T follicular helper cell (primary cell): ENCODE measurements at regions not wholly inside any gene's neighbourhood (a gene's known extent, or its start where the extent isn't known, plus 50 kb on each side); places are given as distances from the start of the nearest gene placed in this dataset.
"Not testable (repeated sequence)": the region's sequence is repeated elsewhere in the genome, so short reads cannot be mapped to it uniquely, and the experiment has no call there.

Source experiments
- DNase-seq: peaks from one replicate; pipeline ENCODE4 v3.0.0-alpha.2; 2020; ENCODE audit warnings: low read depth

DNA sequence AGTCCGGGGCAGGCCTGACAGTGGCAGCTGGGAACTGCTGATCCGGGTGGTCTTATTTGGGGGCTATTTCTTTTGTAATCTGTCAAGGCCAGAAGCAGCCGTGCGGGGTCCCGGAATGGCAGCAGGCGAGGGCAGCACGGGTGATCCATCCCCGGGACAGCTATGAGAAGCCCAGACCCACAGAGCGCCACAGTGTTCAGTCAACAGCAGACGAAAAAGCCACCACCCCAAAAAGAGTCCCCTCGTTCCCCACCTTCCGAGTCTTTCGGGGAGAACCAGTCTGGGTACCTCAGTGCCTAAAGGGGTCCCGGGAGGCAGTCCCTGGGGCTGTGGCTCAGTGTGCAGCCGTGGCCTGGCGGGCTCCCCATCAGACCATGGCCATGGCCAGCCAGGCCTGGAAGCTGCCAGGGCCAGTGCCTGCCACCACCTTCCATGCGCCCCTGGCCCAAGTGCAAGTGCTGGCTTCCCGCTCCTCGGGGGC, 125.1 kb upstream of the KCTD7 start:
- no peak for DNase-seq

GRCh38 chr7:66504131-66504530, 124.5 kb upstream of the KCTD7 start:
- DNase-seq = no peak

DNA sequence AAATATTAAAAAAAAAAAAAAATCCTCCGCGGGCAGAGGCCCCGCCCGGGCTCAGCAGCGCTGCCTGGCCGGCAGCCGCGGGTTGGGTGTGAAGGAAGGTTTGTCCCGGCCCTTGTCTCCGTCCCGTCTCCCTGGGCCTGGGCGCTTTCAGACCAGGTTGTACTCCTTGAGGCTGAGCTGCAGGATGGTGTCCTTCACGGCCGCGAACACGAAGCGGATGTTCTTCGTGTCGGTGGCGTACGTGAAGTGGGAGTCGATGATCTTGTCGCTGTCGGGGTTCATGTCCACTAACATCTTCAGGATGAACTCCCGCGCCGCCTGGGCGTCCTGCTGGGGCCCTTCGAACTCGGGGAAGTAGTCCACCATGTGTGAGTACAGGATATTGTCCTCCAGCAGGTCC, 123.7 kb upstream of the KCTD7 start:
- DNase-seq = no peak

DNA sequence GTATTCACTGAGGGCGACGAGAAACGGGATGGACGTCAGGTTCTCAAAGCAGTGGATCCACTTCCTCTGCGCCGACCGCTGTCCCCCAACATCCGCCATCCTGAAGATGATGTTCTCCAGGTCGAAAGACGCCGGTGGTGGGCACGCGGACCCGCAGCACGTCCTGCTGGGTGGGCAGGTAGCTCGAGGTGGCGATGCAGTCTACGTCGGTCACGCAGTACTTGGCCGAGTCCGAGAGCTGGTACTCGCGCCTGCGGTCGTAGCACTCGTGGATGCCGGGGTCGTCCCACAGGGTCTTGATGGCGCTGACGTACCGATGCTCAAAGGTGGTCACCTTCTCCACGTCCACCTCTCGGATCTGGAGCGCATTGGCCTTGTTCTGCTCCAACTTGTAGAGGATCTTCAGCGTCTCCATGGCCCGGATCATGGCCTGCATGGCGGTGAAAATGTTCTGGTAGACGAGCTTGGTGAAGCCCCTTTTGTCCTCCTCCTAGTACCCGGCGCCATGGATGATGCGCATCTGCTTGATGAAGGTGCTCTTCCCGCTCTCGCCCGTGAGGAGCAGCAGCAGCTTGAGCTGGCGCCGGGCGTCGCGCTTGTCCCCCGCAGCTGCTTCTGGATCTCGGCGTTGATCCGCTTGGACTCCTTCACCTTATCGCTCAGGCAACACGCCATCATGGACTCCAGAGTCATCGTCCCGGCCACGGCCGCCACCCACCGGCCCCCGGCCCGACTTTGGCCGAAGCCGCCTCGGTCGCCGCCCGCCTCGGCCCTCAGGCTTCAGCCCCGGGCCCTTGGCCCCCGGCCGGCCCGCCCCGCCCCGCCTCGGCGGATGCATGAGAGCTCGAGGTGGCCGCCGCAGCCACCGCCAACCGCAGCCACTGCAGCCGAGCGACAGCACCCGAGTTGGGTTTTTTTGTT, 122.9 kb upstream of the KCTD7 start:
- no peak for DNase-seq

GRCh38 chr7:66506703-66507102, 122.0 kb upstream of the KCTD7 start:
- DNase-seq = not testable (repeated sequence)

GRCh38 chr7:66507764-66508296, 120.9 kb upstream of the KCTD7 start:
- no peak for DNase-seq

GRCh38 chr7:66508431-66508830, 120.2 kb upstream of the KCTD7 start:
- DNase-seq = no peak

- DNase-seq = no peak
Observed at GRCh38 chr7:66514050-66514449, 114.6 kb upstream of the KCTD7 start.

DNA sequence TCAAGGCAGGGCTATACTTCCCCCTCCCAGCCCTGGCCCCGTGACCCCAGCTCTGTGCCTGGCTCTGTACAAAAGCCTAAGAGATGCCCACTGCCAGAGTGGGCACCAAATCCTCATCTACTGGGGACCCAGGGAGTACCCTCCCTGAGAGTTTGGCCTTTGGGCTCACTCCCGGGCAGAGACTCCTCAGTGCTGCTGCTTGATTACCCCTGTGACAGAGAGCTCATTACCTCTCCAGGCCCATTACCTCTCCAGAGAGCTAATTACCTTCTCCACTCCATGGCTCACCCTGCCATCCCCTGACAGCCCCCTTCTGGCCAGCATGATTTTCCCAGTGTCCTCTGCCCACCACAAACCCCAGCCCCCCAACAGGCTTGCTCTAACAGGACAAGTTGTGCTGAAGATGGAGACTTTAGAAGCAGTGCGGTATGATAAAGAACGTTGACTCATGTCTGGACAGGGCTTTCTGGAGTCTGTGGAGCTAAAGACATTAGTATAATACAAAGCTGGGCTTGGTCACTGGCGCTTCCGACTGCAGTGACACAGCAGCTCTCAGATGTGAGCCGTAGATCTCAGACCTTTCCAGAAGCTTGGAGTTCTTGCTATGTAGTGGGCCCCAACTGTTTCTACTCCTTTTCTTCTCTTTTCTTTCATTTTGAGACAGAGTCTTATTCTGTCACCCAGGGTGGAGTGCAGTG, 111.3 kb upstream of the KCTD7 start:
- no peak for DNase-seq

GRCh38 chr7:66518151-66518691, 110.5 kb upstream of the KCTD7 start:
- no peak for DNase-seq

GRCh38 chr7:66521675-66522074, 107.0 kb upstream of the KCTD7 start:
- DNase-seq = no peak

- no peak for DNase-seq
Observed at GRCh38 chr7:66522518-66522917, 106.2 kb upstream of the KCTD7 start.

GRCh38 chr7:66523409-66523808, 105.3 kb upstream of the KCTD7 start:
- DNase-seq = no peak

DNA sequence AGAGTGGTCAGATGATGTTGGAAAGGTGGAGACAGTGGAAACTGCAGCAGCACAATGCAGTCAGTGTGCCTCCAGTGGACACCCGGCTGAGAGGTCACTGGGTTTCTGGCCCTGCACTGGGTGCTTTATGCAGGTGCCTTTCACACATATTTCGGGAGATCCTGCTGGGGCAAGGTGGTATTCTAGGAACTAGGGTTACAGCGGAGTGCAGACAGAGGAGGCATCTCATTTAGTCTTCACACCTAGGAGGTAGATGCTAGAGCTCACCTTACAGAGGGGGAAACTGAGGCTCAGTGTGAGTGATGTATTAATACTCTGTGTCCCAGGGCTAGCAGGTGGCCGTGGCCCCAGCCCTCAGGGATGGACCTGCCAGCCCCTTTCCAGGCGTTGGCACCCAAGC, 103.9 kb upstream of the KCTD7 start:
- no peak for DNase-seq

GRCh38 chr7:66526782-66527181, 101.9 kb upstream of the KCTD7 start:
- DNase-seq = not testable (repeated sequence)

DNA sequence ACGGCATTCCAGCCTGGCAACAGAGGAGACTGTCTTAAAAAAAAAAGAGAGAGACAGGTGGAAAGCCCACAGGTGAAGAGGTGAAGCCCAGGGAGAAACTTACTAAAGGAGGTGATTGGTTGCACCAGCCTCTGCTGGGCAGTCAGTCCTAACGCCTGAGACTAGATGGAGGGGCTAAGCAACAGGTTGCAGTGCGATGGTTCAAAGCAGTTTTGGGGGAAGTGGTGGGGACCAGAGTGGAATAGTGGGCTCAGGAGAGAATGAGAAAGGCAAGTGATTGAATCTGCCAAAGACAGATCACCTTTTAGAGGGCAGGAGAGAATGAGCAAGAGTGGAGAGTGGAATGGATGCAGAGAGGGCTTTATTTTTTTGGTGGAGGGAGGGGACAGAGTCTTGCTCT, 100.0 kb upstream of the KCTD7 start:
- no peak for DNase-seq

GRCh38 chr7:66529883-66530610, 98.6 kb upstream of the KCTD7 start:
- no peak for DNase-seq

- DNase-seq = no peak
Observed at GRCh38 chr7:66535414-66536329, 93.0 kb upstream of the KCTD7 start.

DNA sequence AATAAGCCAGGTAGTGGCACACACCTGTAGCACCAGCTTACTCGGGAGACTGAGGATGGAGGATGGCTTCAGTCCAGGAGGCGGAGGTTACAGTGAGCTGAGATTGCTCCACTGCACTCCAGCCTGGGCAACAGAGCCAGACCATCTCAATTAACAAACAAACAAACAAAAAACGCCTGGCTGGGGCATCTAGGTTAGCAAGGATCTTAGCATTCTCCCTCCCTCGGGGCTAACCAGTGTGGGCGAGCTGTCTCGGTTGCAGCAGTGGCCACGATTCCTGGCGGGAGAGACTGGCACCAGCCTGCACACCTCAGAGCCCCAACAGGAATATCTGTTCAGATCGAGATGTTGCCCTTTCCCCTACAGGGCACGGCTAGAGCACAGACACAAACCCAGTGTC, 91.3 kb upstream of the KCTD7 start:
- DNase-seq = no peak

GRCh38 chr7:66537876-66538275, 90.8 kb upstream of the KCTD7 start:
- DNase-seq = no peak

- no peak for DNase-seq
Observed at GRCh38 chr7:66539264-66539623, 89.4 kb upstream of the KCTD7 start.
